ENCODE measurements at regions not wholly inside any gene's neighbourhood (a gene's known extent, or its start where the extent isn't known, plus 50 kb on each side); places are given as distances from the start of the nearest gene placed in this dataset.

GRCh38 chr4:10364194-10364593 lies 93.0 kb downstream of the ZNF518B start:
- H3K27ac ChIP-seq (ENCODE audit: low read length), result no peak overlapping the region
- H3F3A ChIP-seq (ENCODE audit: insufficient read depth, low read length), result no peaks in the 10 kb centered on the region
- no peak for DNase-seq
- TF ChIP-seq CTCF (IDR thresholded peaks at IDR 0.05; ENCODE audit: low read length) (no peak), EZH2 (optimal IDR thresholded peaks at IDR 0.05; ENCODE audit: low read depth, low read length) (no peak), EZH2phosphoT487 (IDR thresholded peaks at IDR 0.05; ENCODE audit: low read length) (no peak)
- no peak overlapping the region for H3K4me3 ChIP-seq (ENCODE audit: low read length)
- H3K4me1 ChIP-seq (ENCODE audit: low read length), result no peaks in the 10 kb centered on the region
- H3K36me3 ChIP-seq (replicated peaks; ENCODE audit: insufficient read depth, low read length), result no peaks in the 10 kb centered on the region
- no peaks in the 10 kb centered on the region for H4K20me1 ChIP-seq (ENCODE audit: insufficient read depth, low read length)
- H3K4me2 ChIP-seq (ENCODE audit: low read depth, low read length), result no peak overlapping the region
- H3K27me3 ChIP-seq (replicated peaks; ENCODE audit: insufficient read depth, low read length), result no peaks in the 10 kb centered on the region
- no peak overlapping the region for H2AFZ ChIP-seq (ENCODE audit: low read length)
- no peaks in the 10 kb centered on the region for H3K9me3 ChIP-seq (replicated peaks; ENCODE audit: insufficient read depth, low read length)
- no peaks in the 10 kb centered on the region for H3K9me2 ChIP-seq (replicated peaks; ENCODE audit: insufficient read depth, low read length)
- no peaks in the 10 kb centered on the region for H3K79me2 ChIP-seq (ENCODE audit: low read length)
- no peak overlapping the region for H3K9ac ChIP-seq (ENCODE audit: low read length)

GRCh38 chr4:10354746-10355145 lies 102.5 kb downstream of the ZNF518B start:
- H3K4me1 ChIP-seq (ENCODE audit: low read length), result no peaks in the 10 kb centered on the region
- no peaks in the 10 kb centered on the region for H3K27me3 ChIP-seq (replicated peaks; ENCODE audit: insufficient read depth, low read length)
- H3F3A ChIP-seq (ENCODE audit: insufficient read depth, low read length), result no peaks in the 10 kb centered on the region
- no peak for DNase-seq
- H3K36me3 ChIP-seq (replicated peaks; ENCODE audit: insufficient read depth, low read length), result no peaks in the 10 kb centered on the region
- H3K9me3 ChIP-seq (replicated peaks; ENCODE audit: insufficient read depth, low read length), result no peaks in the 10 kb centered on the region
- no peak overlapping the region for H3K4me2 ChIP-seq (ENCODE audit: low read depth, low read length)
- H2AFZ ChIP-seq (ENCODE audit: low read length), result no peak overlapping the region
- no peaks in the 10 kb centered on the region for H4K20me1 ChIP-seq (ENCODE audit: insufficient read depth, low read length)
- no peak overlapping the region for H3K4me3 ChIP-seq (ENCODE audit: low read length)
- H3K9me2 ChIP-seq (replicated peaks; ENCODE audit: insufficient read depth, low read length), result no peaks in the 10 kb centered on the region
- no peak overlapping the region for H3K27ac ChIP-seq (ENCODE audit: low read length)
- no peak overlapping the region for H3K9ac ChIP-seq (ENCODE audit: low read length)
- no peaks in the 10 kb centered on the region for H3K79me2 ChIP-seq (ENCODE audit: low read length)
- TF ChIP-seq CTCF (IDR thresholded peaks at IDR 0.05; ENCODE audit: low read length) (no peak), EZH2 (optimal IDR thresholded peaks at IDR 0.05; ENCODE audit: low read depth, low read length) (no peak), EZH2phosphoT487 (IDR thresholded peaks at IDR 0.05; ENCODE audit: low read length) (no peak)

GRCh38 chr4:10354225-10354624 lies 103.0 kb downstream of the ZNF518B start:
- H3K27me3 ChIP-seq (replicated peaks; ENCODE audit: insufficient read depth, low read length), result no peaks in the 10 kb centered on the region
- no peaks in the 10 kb centered on the region for H3K4me1 ChIP-seq (ENCODE audit: low read length)
- no peaks in the 10 kb centered on the region for H3F3A ChIP-seq (ENCODE audit: insufficient read depth, low read length)
- no peak overlapping the region for H3K27ac ChIP-seq (ENCODE audit: low read length)
- H4K20me1 ChIP-seq (ENCODE audit: insufficient read depth, low read length), result no peaks in the 10 kb centered on the region
- H2AFZ ChIP-seq (ENCODE audit: low read length), result no peak overlapping the region
- no peak overlapping the region for H3K4me3 ChIP-seq (ENCODE audit: low read length)
- H3K9ac ChIP-seq (ENCODE audit: low read length), result no peak overlapping the region
- H3K9me2 ChIP-seq (replicated peaks; ENCODE audit: insufficient read depth, low read length), result no peaks in the 10 kb centered on the region
- no peak overlapping the region for H3K4me2 ChIP-seq (ENCODE audit: low read depth, low read length)
- TF ChIP-seq CTCF (IDR thresholded peaks at IDR 0.05; ENCODE audit: low read length), result no peak
- H3K36me3 ChIP-seq (replicated peaks; ENCODE audit: insufficient read depth, low read length), result no peaks in the 10 kb centered on the region
- no peaks in the 10 kb centered on the region for H3K9me3 ChIP-seq (replicated peaks; ENCODE audit: insufficient read depth, low read length)
- H3K79me2 ChIP-seq (ENCODE audit: low read length), result no peaks in the 10 kb centered on the region
- DNase-seq, result no peak

GRCh38 chr4:10353110-10353509 lies 104.1 kb downstream of the ZNF518B start:
- H3K9ac ChIP-seq (ENCODE audit: low read length), result no peak overlapping the region
- H3K4me3 ChIP-seq (ENCODE audit: low read length), result no peak overlapping the region
- H3K79me2 ChIP-seq (ENCODE audit: low read length), result no peaks in the 10 kb centered on the region
- H3K4me2 ChIP-seq (ENCODE audit: low read depth, low read length), result no peak overlapping the region
- H3K36me3 ChIP-seq (replicated peaks; ENCODE audit: insufficient read depth, low read length), result no peaks in the 10 kb centered on the region
- H3K9me3 ChIP-seq (replicated peaks; ENCODE audit: insufficient read depth, low read length), result no peaks in the 10 kb centered on the region
- no peak for TF ChIP-seq EZH2 (optimal IDR thresholded peaks at IDR 0.05; ENCODE audit: low read depth, low read length)
- TF ChIP-seq EZH2phosphoT487 (IDR thresholded peaks at IDR 0.05; ENCODE audit: low read length), result no peak
- no peak for TF ChIP-seq CTCF (IDR thresholded peaks at IDR 0.05; ENCODE audit: low read length)
- no peak overlapping the region for H2AFZ ChIP-seq (ENCODE audit: low read length)
- no peaks in the 10 kb centered on the region for H3K9me2 ChIP-seq (replicated peaks; ENCODE audit: insufficient read depth, low read length)
- no peak overlapping the region for H3K27ac ChIP-seq (ENCODE audit: low read length)
- no peaks in the 10 kb centered on the region for H3K27me3 ChIP-seq (replicated peaks; ENCODE audit: insufficient read depth, low read length)
- no peak for DNase-seq
- no peaks in the 10 kb centered on the region for H3F3A ChIP-seq (ENCODE audit: insufficient read depth, low read length)
- H3K4me1 ChIP-seq (ENCODE audit: low read length), result no peaks in the 10 kb centered on the region
- H4K20me1 ChIP-seq (ENCODE audit: insufficient read depth, low read length), result no peaks in the 10 kb centered on the region
